Gastrocnemius medialis (tissue), 4 donors: ENCODE measurements at regions not wholly inside any gene's neighbourhood (a gene's known extent, or its start where the extent isn't known, plus 50 kb on each side); places are given as distances from the start of the nearest gene placed in this dataset.
A peak's percentile ranks its signal among the peaks of the same experiment; 100 is the strongest.

ENCODE experiments used
- ATAC-seq, 2 donors: fragments of 150-250 bp; one replicate each; pipeline ENCODE4 v1.9.1; 2016
- DNase-seq, 2 donors: peaks; one replicate each; pipeline ENCODE4 v3.0.0-alpha.2; 2019
- H3K27ac ChIP-seq, 4 donors: fragments of 200-600 bp; sonication (generic); 1 replicate in 1 of 4; 2 replicates in 3 of 4; pipeline ENCODE4 v1.5.1; 2016 to 2018; ENCODE audit warnings: mild to moderate bottlenecking in 2 of 4, moderate library complexity in 1 of 4
- H3K27me3 ChIP-seq, 3 donors: fragments of 200-600 bp; sonication (generic) in 2 of 3; 1 replicate in 1 of 3; 2 replicates in 2 of 3; pipeline versions ENCODE4 v1.5.1 to v1.6.0; 2016 to 2019; ENCODE audit warnings: mild to moderate bottlenecking in 1 of 3, moderate library complexity in 1 of 3
- H3K36me3 ChIP-seq, 2 donors: fragments of 200-600 bp; sonication (generic) in 1 of 2; one replicate each; pipeline ENCODE4 v1.5.1; 2017 to 2018
- H3K4me1 ChIP-seq, 2 donors: fragments of 200-600 bp; sonication (generic) in 1 of 2; one replicate each; pipeline ENCODE4 v1.5.1; 2016 to 2017; ENCODE audit warnings: mild to moderate bottlenecking in 2 of 2
- H3K4me3 ChIP-seq, 4 donors: fragments of 200-600 bp; sonication (generic) in 3 of 4; 1 replicate in 1 of 4; 2 replicates in 3 of 4; pipeline ENCODE4 v1.5.1; 2016 to 2019; ENCODE audit warnings: mild to moderate bottlenecking in 2 of 4
- H3K9me3 ChIP-seq, 3 donors: fragments of 200-600 bp; sonication (generic) in 2 of 3; 1 replicate in 1 of 3; 2 replicates in 2 of 3; pipeline ENCODE4 v1.5.1; 2016 to 2019
- CTCF ChIP-seq, 5 experiments: fragments of 450-650 bp in 3 of 5; fragments of 200-600 bp in 2 of 5; sonication (generic) in 2 of 5; IDR thresholded peaks in 4 of 5; conservative IDR thresholded peaks in 1 of 5; 1 replicate in 4 of 5; 2 replicates in 1 of 5; pipeline ENCODE4 v1.5.1; 2016 to 2019; ENCODE audit warnings: antibody characterized with exemption in 5 of 5, mild to moderate bottlenecking in 3 of 5, moderate library complexity in 3 of 5
- POLR2A ChIP-seq, 2 donors: fragments of 450-650 bp; IDR thresholded peaks; one replicate each; pipeline ENCODE4 v1.6.1; 2017; ENCODE audit warnings: antibody characterized with exemption in 2 of 2, mild to moderate bottlenecking in 2 of 2, moderate library complexity in 2 of 2
- in situ Hi-C, 4 donors: fragments of 200-750 bp; cut with MboI; loops; one replicate each; pipeline versions ENCODE4 v1.15.0 to v1.8.0; 2017; ENCODE audit warnings: low sequenced_read_pairs in 4 of 4
- intact Hi-C: fragments of 100-400 bp; cut with DNase I; formaldehyde crosslinking; loops from one replicate; pipeline ENCODE4 v1.15.1; 2023; ENCODE audit warnings: low total_unique reads

- Histone ChIP-seq H3K27me3 (no peaks in the 10 kb centered on the region), H3K9me3 (no peaks in the 10 kb centered on the region), H3K27ac (peak overlapping the region in 1 of 4 donors; percentile 33), H3K4me3 (no peak overlapping the region), H3K4me1 (peaks cover 22 to 39% of the 10 kb centered on the region in 2 donors), H3K36me3 (no peaks in the 10 kb centered on the region)
- intact Hi-C loops, result no loop called here
- peak in 1 of 2 donors; percentile 43 for ATAC-seq
- in situ Hi-C loops, result no loop called here
- DNase-seq, result peak in 1 of 2 donors; percentile 18
- TF ChIP-seq CTCF (IDR thresholded peaks at IDR 0.05 in 4 of 5, conservative IDR thresholded peaks at IDR 0.05 in 1 of 5), result no peak
- TF ChIP-seq POLR2A (IDR thresholded peaks at IDR 0.05), result no peak
Observed at GRCh38 chr11:112525270-112525669, 264.6 kb upstream of the PLET1 start.

GRCh38 chr11:112525844-112526590 is 265.4 kb upstream of the PLET1 start:
- H3K4me3 ChIP-seq, result no peak overlapping the region
- peaks cover 22 to 39% of the 10 kb centered on the region in 2 donors for H3K4me1 ChIP-seq
- intact Hi-C loops, result no loop called here
- no peak for DNase-seq
- no peaks in the 10 kb centered on the region for H3K27me3 ChIP-seq
- TF ChIP-seq CTCF (IDR thresholded peaks at IDR 0.05 in 4 of 5, conservative IDR thresholded peaks at IDR 0.05 in 1 of 5) (no peak), POLR2A (IDR thresholded peaks at IDR 0.05) (no peak)
- ATAC-seq, result peak in 1 of 2 donors; percentile 25
- H3K9me3 ChIP-seq, result no peaks in the 10 kb centered on the region
- in situ Hi-C loops, result no loop called here
- H3K27ac ChIP-seq, result no peak overlapping the region
- H3K36me3 ChIP-seq, result no peaks in the 10 kb centered on the region

GRCh38 chr11:112526699-112527416 is 266.2 kb upstream of the PLET1 start:
- in situ Hi-C loops, result no loop called here
- Histone ChIP-seq H3K4me1 (peaks cover 22 to 39% of the 10 kb centered on the region in 2 donors), H3K4me3 (no peak overlapping the region), H3K27me3 (no peaks in the 10 kb centered on the region), H3K36me3 (no peaks in the 10 kb centered on the region), H3K9me3 (no peaks in the 10 kb centered on the region), H3K27ac (no peak overlapping the region)
- intact Hi-C loops, result no loop called here
- DNase-seq, result no peak
- no peak for TF ChIP-seq POLR2A (IDR thresholded peaks at IDR 0.05)
- TF ChIP-seq CTCF (IDR thresholded peaks at IDR 0.05 in 4 of 5, conservative IDR thresholded peaks at IDR 0.05 in 1 of 5), result no peak
- no peak for ATAC-seq

- DNase-seq, result no peak
- Histone ChIP-seq H3K9me3 (no peaks in the 10 kb centered on the region), H3K36me3 (no peaks in the 10 kb centered on the region), H3K27me3 (no peaks in the 10 kb centered on the region), H3K4me1 (peaks cover 22 to 32% of the 10 kb centered on the region in 2 donors), H3K27ac (no peak overlapping the region), H3K4me3 (no peak overlapping the region)
- in situ Hi-C loops, result no loop called here
- no peak for TF ChIP-seq CTCF (IDR thresholded peaks at IDR 0.05 in 4 of 5, conservative IDR thresholded peaks at IDR 0.05 in 1 of 5)
- no peak for TF ChIP-seq POLR2A (IDR thresholded peaks at IDR 0.05)
- intact Hi-C loops, result no loop called here
- no peak for ATAC-seq
Observed at GRCh38 chr11:112529071-112529470, 268.4 kb upstream of the PLET1 start.
